AML-193 (cell line): ENCODE measurements at regions not wholly inside any gene's neighbourhood (a gene's known extent, or its start where the extent isn't known, plus 50 kb on each side); places are given as distances from the start of the nearest gene placed in this dataset.
"Not testable (repeated sequence)": the region's sequence is repeated elsewhere in the genome, so short reads cannot be mapped to it uniquely, and the experiment has no call there.

Experiments used
- DNase-seq, 2 experiments: peaks; one replicate each; lab custom pipeline; 2025; lab: John Stamatoyannopoulos, UW

- DNase-seq: no peak
These were observed 125.5 kb upstream of the TRPC4 start for GRCh38 chr13:37995092-37995491.

- DNase-seq: no peak
These were observed 117.2 kb upstream of the TRPC4 start for GRCh38 chr13:37986811-37987210.

GRCh38 chr13:37985281-37985680 is 115.7 kb upstream of the TRPC4 start:
- DNase-seq: no peak

GRCh38 chr13:37984357-37984756 is 114.8 kb upstream of the TRPC4 start:
- DNase-seq: peak in 1 of 2 experiments; percentile 29

GRCh38 chr13:37981932-37982331 is 112.4 kb upstream of the TRPC4 start:
- no peak for DNase-seq

- no peak for DNase-seq
These were observed 109.1 kb upstream of the TRPC4 start for GRCh38 chr13:37978680-37979079.

- no peak for DNase-seq
These were observed 99.0 kb upstream of the TRPC4 start for GRCh38 chr13:37968555-37968954.

GRCh38 chr13:37966266-37966665 is 96.7 kb upstream of the TRPC4 start:
- DNase-seq: no peak

GRCh38 chr13:37960427-37960826 is 90.9 kb upstream of the TRPC4 start:
- DNase-seq: no peak

- no peak for DNase-seq
These were observed 89.7 kb upstream of the TRPC4 start for GRCh38 chr13:37959284-37959683.

- no peak for DNase-seq
These were observed 87.0 kb upstream of the TRPC4 start for GRCh38 chr13:37956536-37956935.

GRCh38 chr13:37954597-37954996 is 85.0 kb upstream of the TRPC4 start:
- not testable (repeated sequence) for DNase-seq

GRCh38 chr13:37954191-37954590 is 84.6 kb upstream of the TRPC4 start:
- no peak for DNase-seq

GRCh38 chr13:37953696-37954095 is 84.1 kb upstream of the TRPC4 start:
- DNase-seq: no peak

GRCh38 chr13:37950016-37950415 is 80.4 kb upstream of the TRPC4 start:
- DNase-seq: no peak

GRCh38 chr13:37947419-37948140 is 78.0 kb upstream of the TRPC4 start:
- no peak for DNase-seq

GRCh38 chr13:37945651-37946575 is 76.3 kb upstream of the TRPC4 start:
- no peak for DNase-seq

GRCh38 chr13:37944869-37945442 is 75.4 kb upstream of the TRPC4 start:
- no peak for DNase-seq

GRCh38 chr13:37944081-37944868 is 74.7 kb upstream of the TRPC4 start:
- DNase-seq: no peak

- no peak for DNase-seq
These were observed 73.4 kb upstream of the TRPC4 start for GRCh38 chr13:37942929-37943328.

- DNase-seq: no peak
These were observed 65.0 kb upstream of the TRPC4 start for GRCh38 chr13:37934339-37935191.
